T-helper 2 cell treated with Interferon-gamma antibody and Interleukin-4, amounts not matched to agents 100 ng/mL and 5 ng/mL, for 36 hours (primary cell): ENCODE measurements at regions not wholly inside any gene's neighbourhood (a gene's known extent, or its start where the extent isn't known, plus 50 kb on each side); places are given as distances from the start of the nearest gene placed in this dataset.

Source experiments
- intact Hi-C: fragments of 100-400 bp; cut with micrococcal nuclease; formaldehyde crosslinking; loops from one replicate; pipeline ENCODE4 v1.15.1; 2023

DNA sequence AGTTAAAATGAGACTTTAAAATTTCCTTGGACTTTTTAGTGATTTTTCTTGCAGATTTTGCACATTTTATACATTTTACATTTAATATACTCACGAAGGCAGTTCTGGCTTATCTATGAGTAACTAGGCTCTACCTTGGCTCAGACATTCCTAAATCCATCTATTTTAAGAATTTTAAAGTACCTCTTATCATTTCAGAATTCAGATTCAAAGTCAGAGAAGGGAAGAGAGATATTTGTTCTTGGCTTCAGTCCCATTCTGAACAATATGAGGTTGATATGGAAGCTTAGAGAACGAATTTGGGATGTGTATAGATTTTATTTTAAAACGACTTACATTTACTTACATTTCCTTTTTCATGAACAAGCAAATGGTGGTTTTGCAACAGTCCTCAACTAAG, 230.2 kb downstream of the LMO4 start:
- intact Hi-C loops = no loop called here

DNA sequence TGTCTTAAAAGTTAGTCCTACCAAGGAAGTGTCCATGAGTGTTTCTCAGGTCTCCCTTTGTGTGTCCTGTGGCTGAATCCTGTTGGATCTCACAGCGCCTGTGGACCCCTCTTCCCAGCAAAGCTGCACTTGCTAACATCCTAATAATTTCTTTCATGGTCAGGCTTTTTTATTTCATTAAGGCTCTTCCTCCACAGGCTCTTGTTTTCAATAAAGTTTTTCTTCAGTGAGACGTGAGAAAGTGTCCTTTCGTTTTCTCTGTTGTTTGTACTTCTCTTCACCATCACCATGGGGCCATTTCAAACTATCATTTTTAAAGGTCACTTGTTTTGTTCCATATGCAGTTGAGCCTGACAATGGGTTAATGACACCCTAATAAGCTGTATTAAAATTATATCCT, 231.5 kb downstream of the LMO4 start:
- intact Hi-C loops = no loop called here

DNA sequence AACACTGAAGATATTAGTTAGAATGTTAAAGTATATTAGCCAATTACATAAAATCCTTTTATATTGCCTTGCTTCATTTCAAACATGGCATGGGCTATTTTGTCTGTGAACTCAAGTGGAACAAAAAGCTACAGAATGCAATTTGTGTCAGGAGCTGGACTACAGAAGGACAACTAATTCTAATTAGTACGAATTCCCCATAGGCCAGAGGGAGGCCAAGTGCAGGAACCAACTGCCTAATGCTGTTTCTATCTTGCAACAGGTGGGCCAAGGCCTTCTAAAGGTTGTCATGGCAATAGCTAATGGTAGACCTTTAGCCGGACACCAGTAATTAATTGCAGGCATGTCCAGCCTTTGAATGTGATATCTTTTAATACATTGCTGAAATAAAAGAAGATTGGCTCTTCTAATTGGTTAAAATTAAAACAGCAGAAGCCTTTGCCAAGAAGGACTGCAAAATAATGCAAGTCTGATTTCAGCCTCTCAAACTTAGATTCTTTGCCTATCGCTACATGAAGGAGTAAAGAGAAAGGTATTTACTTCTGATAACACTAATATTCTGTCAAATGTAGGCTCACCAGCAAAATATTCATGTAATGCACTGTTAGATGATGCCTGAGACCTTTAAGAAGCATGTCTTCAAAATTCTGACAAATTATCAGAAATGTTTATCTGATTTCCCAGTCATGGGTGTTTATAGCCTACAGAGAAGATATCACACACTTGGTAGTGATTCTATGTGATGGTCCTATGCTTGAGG, 232.1 kb downstream of the LMO4 start:
- intact Hi-C loops = no loop called here

DNA sequence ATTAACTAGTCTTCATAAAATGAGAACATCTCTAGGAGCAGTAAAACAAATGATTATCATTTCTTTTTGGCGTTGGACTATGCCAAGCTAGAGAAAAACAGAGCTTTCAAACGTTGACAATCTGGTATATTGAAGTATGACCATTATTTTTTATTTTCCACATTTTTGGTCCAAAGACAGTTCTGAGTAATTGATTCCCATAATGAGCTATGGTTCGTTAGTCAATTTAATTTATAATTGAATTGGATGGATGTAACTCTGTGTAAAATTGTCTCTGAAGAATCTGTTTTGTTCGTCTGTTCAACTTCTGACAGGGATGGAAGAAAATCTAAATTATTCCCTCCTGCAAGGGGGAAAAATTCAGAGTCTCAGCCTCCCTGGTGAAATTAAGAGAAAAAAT, 234.5 kb downstream of the LMO4 start:
- intact Hi-C loops = no loop called here

DNA sequence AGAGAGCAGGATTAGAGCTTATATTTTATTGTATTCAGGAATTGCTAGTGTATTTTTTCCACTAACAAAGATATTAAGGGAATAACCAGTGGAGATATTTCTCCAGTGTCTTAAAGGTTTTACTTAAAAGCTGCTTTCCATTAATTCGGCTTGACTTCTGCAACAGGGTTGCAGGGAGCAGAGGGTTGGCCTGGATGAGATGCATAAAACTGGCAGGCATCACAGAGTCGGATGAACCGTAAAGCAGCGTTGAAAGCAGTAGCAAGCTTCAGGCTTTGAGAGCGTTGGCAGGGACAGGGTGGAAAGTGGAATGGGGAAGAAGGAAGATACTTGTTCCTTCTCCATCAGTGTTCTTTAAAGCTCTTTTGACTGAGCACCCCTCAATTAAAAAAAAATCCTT, 237.2 kb downstream of the LMO4 start:
- intact Hi-C loops = no loop called here

DNA sequence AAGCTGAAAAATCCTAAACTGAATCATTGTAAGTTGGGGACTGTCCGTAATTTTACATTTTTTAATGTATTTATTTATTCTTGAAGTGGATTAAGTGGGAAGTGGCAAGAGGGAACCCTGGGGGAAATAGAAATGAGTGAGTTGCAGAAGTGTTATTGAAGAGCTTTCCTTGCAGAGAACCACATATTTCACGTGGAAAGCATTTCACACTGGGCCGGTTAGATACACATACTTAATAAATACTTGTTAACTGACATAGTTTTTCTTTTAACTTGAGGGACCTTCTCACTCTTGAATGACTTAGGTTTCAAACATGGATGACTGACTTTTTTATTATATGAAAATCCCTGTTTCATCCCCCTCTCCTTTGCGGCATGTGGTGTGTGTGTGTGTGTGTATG, 239.3 kb downstream of the LMO4 start:
- intact Hi-C loops = no loop called here

DNA sequence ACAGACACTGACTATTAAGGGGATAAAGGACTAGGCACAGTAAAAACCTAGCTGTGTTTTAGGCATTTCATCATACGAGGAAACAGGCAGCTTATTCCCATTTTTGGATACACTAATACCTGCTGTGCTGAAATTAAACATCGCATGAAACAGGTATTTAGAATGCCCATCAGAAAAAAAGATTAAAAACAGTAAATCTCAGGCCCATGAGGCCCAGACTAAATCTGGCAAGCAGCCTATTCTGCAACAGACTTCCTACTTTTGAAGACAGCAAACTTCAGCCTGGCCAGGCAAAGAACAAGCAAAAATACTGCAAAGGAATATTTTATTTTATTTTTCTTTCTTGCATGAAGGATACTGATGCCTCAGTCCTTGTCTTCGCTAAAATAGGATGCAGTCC, 240.2 kb downstream of the LMO4 start:
- intact Hi-C loops = no loop called here

DNA sequence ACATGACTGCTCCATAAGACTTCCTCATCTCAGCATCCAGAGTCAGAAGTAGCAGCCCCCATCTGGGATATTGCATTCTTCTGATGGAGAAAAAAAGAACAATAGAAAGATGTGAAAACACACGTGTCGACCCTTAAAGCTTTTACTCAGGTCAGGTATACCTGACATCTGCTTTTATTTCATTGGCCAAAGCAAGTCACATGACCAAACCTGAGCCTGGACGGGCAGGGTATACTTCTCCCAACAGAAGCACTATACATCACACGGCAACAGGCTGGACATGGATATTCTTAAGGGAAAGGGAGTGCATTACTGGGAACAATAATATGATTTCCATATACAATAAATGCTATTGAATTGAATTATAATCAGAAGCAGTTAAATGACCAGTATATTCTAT, 243.3 kb downstream of the LMO4 start:
- intact Hi-C loops = no loop called here

DNA sequence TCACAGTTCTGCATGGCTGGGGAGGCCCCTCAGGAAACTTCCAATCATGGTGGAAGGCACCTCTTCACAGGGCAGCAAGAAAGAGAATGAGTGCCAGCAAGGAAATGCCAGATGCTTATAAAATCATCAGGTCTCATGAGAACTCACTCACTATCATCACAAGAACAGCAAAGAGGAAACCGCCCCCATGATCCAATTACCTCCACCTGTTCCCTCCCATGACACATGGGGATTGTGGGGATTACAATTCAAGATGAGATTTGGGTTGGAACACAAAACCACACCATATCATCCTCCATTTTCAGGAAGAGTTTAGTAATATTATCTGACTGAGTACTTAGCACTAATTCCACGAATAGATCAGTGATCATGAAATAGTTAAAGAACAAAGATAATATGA, 244.2 kb downstream of the LMO4 start:
- intact Hi-C loops = no loop called here

DNA sequence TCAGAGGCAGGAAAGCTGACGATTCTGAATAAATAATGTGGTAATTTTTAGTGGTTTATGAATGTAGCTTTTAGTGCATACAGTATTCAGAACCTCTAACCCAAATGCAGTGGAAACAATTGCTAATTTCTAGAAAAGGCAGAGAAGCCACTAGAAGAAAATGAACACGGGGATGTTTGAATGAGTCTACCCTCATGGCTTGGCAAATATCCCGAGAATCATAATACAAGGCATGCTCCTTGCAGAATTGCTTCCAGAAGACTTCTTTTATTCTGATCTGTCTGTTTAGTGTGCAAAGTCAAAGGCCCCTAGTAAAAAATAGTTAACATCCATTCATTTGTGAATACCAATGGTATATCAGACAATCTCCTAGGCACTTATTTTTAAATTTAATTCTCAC, 246.8 kb downstream of the LMO4 start:
- intact Hi-C loops = no loop called here

DNA sequence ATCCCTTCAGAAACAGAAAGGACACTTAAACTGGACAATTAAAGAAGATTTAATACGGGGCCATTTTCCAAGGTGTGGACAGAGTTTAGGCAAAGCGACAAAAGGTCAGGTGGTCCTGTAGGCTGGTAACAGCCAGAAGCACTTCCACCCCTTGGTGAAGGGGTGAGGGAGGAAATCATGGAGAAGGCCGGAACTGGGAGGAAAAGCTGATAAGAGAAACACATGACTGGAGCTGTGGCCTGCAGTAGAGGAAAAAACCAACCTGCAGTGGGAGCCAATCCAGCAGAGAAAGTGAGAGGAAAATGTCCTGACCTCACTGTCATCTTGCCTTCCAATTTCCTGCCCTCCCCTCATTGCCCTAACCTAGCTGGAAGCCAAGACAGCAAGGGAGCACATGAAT, 249.8 kb downstream of the LMO4 start:
- intact Hi-C loops = no loop called here

DNA sequence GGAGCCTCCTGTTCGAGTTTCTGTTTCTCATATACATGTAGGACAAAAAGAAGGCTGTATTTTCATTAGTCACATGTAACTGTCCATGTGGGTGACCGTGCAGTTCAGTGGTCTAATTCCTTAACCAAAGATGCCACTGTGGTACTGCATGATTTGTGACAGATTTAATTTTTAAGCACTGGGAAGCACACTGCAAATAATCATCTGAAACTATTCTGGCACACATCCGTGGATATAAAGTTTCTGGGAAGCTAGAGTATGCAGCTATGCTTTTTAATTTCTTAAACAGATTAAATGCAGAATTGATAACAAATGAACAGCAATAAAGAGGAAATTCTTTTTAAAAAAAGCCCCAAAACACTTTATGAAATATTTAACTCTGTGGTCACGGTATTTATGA, 254.8 kb downstream of the LMO4 start:
- intact Hi-C loops = no loop called here

DNA sequence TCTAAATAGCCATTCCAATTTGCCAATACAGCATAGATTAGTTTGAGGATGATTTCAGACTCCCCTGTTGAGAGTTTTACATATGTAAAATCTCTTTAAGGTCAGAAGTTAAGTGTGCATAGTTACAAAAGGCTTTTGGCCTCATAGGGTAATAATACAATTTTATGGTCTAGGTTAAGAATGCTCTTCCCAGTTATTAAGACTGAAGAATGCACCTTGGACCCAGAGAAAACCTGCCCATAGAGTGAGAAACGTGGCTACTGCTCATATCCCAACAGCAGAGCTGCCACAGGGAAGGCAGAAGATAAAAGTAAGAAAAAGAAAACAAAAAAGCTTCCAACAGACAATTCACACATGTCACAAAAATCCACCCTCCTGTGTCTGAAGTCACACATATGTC, 255.9 kb downstream of the LMO4 start:
- intact Hi-C loops = no loop called here

DNA sequence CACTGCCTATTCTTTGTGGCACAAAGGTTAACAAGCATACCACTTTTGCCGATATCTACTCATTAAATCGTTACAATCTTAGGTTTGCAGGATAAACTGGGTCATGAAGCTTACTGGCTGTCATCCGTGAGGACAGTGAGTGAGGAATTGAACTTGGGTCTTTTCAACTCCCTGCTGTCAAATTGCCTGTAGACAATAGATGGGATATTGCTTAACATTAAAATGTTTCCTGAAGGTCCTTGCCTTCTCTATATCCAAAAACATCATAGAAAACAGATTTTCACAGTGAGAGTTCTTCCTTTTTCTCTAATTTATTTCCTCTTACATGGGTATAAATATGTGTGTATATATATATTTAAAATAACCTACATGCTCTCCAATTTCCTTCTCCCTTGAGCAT, 257.8 kb downstream of the LMO4 start:
- intact Hi-C loops = no loop called here

DNA sequence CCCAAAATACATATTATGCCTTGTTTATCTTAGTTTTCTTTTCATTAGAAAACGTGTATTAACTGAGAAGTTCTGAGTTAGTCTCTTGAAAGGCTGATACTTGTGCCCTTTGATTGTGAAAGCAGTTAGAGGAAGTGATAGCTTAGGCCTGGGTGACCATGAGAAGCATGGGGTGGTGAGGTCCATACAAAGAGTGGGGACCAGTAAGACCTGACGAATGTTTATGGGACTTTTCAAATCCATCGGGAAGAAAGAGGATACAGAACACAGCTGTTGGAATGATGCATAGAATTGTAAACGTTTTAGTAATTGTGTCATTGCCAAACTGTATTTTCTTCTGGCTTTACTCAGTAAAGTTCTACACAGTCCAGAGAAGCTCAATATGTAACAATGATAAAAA, 259.8 kb downstream of the LMO4 start:
- intact Hi-C loops = no loop called here

DNA sequence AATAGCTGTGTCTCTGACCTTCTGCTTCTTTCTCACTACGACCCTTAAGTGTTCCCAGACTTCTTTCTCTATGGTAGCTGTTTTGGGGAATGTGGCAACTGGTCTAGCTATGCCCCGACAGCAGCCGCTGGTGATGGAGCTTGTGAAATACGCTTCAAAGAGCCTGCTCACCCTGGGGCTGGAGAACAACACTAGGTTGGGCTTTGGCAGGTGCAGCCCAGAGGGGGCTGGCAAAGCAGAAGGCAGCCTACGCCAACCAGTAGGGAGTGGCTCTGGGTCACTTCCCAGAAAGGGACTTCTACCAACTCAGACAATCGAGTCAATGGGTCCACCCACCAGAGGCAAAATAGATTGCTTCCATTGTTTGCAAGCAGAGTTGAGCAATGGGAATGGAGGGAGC, 262.8 kb downstream of the LMO4 start:
- intact Hi-C loops = loop anchor here (10.0 kb wide), 1 partner anchor 267 kb away; the partner anchor contains the start of gene LMO4

DNA sequence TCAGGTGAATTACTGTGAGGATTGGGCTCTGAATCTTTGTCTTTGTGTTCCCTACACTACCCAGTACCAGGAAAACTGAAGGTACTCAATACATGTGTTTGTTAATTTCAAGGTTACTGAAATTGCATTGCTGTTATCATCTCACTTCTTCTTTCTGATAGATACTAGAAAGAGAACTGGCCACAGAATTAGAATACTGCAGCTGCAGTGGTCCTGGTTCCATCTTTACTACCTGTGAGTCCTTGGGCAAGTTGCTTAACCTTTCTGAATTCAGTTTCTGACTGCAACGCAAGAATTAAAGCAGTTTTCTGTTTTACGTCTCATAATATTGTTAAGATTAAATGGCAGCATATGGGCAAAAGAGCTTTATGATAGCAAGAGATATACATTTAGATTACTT, 263.5 kb downstream of the LMO4 start:
- intact Hi-C loops = loop anchor here (10.0 kb wide), 1 partner anchor 267 kb away; the partner anchor contains the start of gene LMO4

DNA sequence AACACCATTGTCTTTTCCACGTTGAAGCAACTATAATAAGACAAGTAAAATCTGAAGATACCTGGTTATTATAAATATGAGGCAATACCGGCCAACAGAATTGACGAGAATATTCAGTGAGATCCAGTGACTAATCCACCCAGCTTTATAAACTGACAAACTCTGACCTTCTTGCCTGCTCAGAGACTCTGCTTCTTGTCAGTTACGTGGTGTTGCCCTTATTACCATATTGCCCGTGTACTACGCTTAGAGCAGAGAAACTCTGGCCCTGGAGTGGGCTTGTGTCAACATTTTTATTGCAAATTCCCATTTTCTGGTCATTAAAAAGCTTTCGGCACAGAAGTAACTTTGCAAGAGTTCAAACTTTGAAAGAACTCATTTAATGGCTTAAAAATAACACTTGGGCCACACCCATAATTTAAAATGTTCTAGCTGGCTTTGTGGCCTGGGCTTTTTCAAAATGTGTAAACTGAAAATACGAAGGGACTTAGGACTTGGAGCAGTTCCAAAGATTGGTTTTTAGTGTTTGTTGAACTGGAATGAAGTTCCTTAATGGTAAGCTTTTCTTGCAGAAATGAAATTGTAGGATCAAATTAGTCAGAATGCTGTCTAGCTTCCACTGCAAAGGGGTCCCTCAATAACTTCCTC, 266.2 kb downstream of the LMO4 start:
- intact Hi-C loops = loop anchor here (10.0 kb wide), 1 partner anchor 270 kb away; the partner anchor contains the start of gene LMO4

DNA sequence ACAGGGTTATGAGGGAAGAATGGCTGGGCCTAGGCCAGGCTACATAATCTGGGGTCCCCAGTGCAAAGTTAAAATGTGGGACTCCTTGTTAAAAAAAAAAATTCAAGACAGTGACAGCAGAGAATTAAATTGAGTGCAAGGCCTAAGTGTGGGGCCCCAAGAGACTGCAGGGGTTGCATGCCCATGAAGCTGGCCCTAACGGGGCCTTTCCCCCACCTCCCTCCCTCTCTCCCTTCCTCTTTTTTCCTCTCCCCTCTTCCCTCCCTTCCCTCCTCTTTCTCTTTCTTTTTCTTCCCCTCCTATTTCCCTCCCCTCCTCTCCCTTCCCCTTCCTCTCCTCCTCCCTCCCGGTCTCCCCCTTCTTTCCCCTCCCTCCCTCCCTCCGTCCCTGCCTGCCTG, 266.7 kb downstream of the LMO4 start:
- intact Hi-C loops = loop anchor here (10.0 kb wide), 1 partner anchor 271 kb away; the partner anchor contains the start of gene LMO4

DNA sequence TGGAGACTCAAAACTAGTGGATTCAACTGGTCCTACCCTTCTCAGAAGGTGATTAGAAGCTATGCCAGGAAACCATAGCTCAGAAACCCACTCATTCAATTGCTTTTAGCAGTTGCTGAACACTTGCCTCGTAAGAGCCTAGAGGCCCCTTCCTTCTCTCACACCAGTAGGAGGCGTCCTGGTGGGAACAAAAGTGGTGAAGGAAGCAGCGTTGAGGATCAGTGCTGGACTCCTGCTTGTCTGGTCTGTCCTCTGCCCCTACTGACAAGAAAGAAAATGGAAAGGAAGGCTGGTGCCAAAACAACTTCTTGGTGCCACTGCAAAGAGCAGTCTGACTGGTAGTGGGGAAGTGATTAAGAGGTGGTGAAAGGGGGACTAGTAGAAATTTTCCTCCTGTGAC, 269.7 kb downstream of the LMO4 start:
- intact Hi-C loops = loop anchor here (10.0 kb wide), 1 partner anchor 274 kb away; the partner anchor contains the start of gene LMO4

DNA sequence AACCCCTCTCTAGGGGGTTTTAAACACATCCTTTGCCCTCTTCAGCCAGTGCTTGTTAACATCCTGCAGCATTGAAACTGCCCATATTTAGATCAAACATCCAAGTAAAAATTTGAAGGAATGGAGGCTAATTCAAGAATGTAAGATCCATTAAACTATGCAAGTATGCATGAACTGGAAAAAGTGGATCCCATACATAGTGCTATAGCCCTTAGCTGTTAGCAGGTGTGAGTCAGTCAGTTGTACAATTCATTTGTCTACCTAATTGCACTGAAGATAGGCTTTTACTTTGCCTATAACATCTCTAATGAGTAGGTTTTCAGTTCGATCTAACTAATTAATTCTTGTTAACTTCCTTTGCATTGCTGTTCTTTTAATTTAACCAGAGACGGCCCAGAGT, 270.9 kb downstream of the LMO4 start:
- intact Hi-C loops = loop anchor here (10.0 kb wide), 1 partner anchor 275 kb away; the partner anchor contains the start of gene LMO4

DNA sequence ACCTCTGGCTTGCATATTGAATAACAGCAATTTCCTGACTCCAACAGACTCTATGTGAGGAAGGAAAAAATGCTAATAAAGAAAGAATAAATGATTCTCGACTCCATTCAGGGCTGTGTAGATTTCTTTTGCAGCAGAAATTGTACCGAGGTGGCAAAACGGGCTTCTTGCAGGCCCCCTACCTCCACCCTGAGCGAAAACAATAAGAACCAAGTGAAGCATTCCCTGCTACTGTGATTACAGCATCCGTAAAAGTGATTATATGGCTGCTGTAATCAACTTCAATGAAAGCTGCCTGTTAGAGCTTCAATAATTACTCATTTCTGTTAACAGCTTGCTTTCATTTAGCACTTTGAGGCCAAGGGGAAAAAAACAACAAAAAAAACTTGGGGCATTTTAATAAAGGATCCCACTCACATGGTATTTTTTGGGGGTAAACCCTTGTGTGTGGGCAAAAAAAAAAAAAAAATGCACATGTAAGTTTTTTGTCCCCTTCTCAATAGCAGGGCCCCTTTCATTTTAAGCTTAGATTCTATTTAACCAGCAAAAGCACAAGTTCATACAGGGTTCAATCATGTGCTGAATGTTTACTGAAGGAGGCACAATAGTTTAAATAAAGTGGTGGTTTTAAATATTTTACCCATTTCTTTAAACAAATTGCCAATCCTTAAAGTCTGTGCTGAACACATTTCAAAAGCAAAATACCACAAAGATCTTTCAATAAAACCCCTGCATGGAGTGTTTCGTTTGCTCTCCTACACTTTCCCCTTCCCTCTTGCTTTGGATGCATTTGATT, 271.6 kb downstream of the LMO4 start:
- intact Hi-C loops = no loop called here
